Astrocyte of the spinal cord (primary cell): ENCODE measurements at regions not wholly inside any gene's neighbourhood (a gene's known extent, or its start where the extent isn't known, plus 50 kb on each side); places are given as distances from the start of the nearest gene placed in this dataset.
"Not testable (repeated sequence)": the region's sequence is repeated elsewhere in the genome, so short reads cannot be mapped to it uniquely, and the experiment has no call there.

Source experiments
- DNase-seq: peaks from one replicate; pipeline ENCODE4 v3.0.0; 2011; ENCODE audit warnings: low read depth, low spot score
- H3K4me3 ChIP-seq: 2 replicates; pipeline ENCODE4 v1.5.1; 2011; ENCODE audit warnings: low read depth, mild to moderate bottlenecking, low read length, moderate library complexity
- in situ Hi-C: cut with HindIII; loops from 2 replicates; pipeline ENCODE4 v1.10.0; 2017; ENCODE audit warnings: low sequenced_read_pairs
- TF ChIP-seq, protein P1 (sequence below): IDR thresholded peaks from 2 replicates; pipeline ENCODE4 v1.5.1; 2012; ENCODE audit warnings: low read depth, mild to moderate bottlenecking, low read length, inconsistent platforms

DNA sequence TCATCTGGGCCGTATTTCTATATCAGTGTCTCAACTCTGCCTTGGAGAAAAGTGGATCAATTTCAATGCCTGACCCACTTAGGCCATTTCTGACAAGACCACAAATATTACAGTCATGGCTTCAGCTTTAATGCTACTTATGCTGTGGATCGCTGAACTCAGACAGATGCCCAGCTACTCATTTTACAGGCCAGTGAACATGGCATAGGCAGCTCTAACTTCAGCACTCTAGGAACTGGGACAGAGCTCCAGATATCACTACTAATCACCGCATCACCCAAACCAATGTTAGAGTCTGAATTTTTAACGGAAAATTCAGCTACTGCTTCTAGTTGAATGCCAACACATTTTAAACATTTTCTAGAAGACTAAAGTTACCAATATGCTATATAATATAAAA is 809.6 kb upstream of the FRG1 start:
- in situ Hi-C loops: no loop called here
- no peak for DNase-seq
- TF ChIP-seq, protein P1, sequence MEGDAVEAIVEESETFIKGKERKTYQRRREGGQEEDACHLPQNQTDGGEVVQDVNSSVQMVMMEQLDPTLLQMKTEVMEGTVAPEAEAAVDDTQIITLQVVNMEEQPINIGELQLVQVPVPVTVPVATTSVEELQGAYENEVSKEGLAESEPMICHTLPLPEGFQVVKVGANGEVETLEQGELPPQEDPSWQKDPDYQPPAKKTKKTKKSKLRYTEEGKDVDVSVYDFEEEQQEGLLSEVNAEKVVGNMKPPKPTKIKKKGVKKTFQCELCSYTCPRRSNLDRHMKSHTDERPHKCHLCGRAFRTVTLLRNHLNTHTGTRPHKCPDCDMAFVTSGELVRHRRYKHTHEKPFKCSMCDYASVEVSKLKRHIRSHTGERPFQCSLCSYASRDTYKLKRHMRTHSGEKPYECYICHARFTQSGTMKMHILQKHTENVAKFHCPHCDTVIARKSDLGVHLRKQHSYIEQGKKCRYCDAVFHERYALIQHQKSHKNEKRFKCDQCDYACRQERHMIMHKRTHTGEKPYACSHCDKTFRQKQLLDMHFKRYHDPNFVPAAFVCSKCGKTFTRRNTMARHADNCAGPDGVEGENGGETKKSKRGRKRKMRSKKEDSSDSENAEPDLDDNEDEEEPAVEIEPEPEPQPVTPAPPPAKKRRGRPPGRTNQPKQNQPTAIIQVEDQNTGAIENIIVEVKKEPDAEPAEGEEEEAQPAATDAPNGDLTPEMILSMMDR: no peak
- no peak overlapping the region for H3K4me3 ChIP-seq

DNA sequence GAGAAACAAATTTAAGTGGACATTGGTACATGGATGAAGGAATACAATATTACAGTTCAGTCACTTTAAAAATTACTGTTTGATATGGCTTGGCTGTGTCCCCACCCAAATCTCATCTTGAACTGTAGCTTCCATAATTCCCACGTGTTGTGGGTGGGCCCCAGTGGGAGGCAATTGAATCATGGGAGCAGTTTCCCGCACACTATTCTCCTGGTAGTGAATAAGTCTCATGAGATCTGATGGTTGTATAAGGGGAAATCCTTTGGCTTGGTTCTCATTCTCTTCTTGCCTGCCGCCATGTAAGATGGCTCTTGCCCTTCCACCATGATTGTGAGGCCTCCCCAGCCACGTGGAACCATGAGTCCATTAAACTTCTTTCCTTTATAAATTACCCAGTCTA is 804.2 kb upstream of the FRG1 start:
- in situ Hi-C loops: no loop called here
- no peak for DNase-seq
- TF ChIP-seq, protein P1: no peak
- H3K4me3 ChIP-seq: no peak overlapping the region

DNA sequence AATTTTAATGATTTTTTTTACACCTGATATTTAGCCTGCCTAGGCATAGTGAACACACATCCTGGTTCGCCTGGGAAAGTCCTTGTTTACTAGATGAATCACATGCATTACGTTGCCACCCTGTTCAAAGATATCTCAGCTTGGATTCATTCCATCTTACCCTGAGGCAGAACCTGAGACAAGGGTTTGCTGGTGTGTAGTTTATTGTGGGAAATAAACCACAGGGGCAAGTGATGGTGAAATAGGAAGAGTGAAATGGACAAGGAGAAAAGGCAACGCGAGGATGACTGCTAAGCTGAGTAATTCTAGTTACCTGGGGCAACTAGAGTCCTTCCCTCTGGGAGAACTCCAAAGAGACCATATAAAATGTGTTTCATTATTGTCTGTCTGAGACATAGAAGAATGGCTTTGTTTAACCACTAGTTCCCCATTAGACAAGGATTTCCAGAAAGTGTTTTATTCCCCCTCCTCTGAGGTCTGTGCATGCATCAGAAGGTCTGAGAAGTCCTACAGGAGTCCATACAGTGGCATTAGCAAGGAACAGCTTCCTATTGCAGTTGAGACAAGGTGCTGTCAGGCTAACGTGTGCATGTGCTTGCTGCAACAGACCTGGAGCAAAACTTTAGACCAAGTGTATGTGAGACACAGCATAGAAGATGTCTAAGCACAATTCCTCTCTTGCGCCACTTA is 797.3 kb upstream of the FRG1 start:
- in situ Hi-C loops: no loop called here
- DNase-seq: no peak
- H3K4me3 ChIP-seq: no peak overlapping the region
- TF ChIP-seq, protein P1: no peak

DNA sequence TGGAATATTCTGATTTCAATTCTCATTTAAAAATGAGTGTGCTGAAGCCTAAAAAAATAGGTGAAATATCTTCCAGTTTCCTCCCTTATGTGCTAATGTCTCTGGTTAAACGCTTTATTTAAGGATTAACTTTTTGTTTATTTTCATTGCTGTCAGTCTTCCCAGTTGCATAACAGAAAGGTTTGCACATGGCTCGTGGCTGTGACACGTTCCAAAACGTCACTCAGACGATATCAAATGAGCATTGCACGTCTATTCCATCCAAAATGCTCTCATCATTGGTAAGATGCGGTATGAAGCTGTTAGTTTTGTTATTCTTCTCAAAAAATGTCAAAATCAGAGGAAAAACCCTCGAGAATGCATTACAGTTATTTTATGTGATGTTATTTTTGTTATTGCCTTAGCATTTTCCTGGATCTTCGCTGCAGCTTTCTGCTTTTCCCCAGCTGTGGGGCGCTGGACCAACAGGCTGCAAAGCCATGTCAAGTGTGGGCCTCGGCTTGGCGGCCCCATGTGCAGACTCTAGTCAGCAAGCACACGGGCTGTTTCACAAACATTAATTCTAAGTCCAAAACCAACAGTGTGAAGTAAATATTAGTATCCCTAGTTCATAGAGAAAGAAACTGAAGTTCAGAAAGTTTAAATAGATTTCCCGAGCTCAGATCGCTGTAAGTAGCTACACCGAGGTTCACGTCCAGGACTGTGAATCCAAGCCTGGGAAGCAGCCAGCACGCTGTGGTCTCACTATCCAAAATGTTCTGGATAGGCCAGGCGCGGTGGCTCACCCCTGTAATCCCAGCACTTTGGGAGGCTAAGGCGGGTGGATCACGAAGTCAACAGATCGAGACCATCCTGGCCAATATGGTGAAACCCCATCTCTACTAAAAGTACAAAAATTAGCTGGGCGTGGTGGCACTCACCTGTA is 793.4 kb upstream of the FRG1 start:
- H3K4me3 ChIP-seq: no peak overlapping the region
- TF ChIP-seq, protein P1: no peak
- no peak for DNase-seq
- in situ Hi-C loops: no loop called here

DNA sequence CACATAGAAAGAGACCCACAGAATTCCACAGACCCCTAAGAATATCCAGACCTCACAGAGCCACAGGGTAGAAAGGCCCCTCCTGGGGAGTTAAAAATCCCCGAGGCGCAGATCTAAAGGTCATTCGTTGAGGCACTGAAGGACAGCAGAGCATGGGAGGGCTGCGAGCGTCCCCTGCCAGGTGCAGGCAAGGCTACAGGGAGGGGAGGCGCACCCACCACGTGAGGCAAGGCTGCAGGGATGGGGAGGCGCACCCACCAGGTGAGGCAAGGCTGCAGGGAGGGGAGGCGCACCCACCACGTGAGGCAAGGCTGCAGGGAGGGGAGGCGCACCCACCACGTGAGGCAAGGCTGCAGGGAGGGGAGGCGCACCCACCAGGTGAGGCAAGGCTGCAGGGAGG is 785.6 kb upstream of the FRG1 start:
- H3K4me3 ChIP-seq, DNase-seq, in situ Hi-C loops: not testable (repeated sequence)

DNA sequence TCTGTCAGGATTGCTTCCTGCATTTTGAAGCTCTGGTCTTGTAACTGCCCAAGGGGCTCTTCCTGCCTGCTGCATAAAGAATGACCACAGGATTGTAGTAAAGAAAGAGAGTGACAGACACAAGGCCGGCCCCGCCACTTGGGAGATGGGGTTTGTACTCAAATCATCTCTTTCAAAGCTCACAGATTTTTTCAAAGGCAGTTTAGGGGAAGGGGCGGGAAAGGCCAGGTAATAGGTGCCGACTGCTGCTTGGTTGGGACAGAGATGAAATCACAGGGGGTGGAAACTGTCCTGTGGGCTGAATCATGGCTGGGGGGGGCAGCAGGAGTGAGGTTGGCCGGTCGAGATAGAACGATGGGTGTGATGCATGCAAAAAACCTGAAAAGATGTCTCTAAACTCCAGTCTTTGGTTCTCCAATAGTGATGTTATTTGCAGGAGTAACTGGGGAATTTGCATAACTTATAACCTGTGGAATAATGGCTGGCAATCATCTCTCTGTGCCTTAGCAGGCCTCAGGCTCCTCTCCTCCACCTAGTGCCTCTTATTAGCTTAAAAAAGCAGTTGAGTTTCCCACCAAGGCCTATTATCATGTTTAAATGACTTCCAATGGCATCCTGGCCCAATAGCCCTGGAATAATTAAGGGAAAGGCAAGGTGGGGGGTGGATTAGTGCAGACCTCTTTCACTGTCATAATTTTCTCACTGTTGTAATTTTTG is 778.4 kb upstream of the FRG1 start:
- in situ Hi-C loops: no loop called here
- no peak overlapping the region for H3K4me3 ChIP-seq
- TF ChIP-seq, protein P1: no peak
- DNase-seq: no peak
